A549 (cell line): ENCODE measurements at regions not wholly inside any gene's neighbourhood (a gene's known extent, or its start where the extent isn't known, plus 50 kb on each side); places are given as distances from the start of the nearest gene placed in this dataset.

ENCODE experiments used
- CEBPB ChIP-seq, 2 experiments: fragments of >200 bp in 1 of 2; sonication (Bioruptor Twin) in 1 of 2; formaldehyde crosslinking in 1 of 2; IDR thresholded peaks; 2 replicates each; pipeline ENCODE4 v1.6.1; 2012 to 2016
- CTCF ChIP-seq: fragments of >200 bp; sonication (Bioruptor Twin); formaldehyde crosslinking; IDR thresholded peaks from 3 replicates; pipeline ENCODE4 v1.5.1; 2016
- EHMT2 ChIP-seq: fragments of 200-600 bp; sonication (generic); IDR thresholded peaks from 2 replicates; pipeline ENCODE4 v1.6.1; 2016; ENCODE audit warnings: antibody characterized with exemption, low read depth, mild to moderate bottlenecking, moderate library complexity
- EP300 ChIP-seq, 2 experiments: fragments of >200 bp; sonication (Bioruptor Twin); formaldehyde crosslinking; IDR thresholded peaks; 2 replicates in 1 of 2; 3 replicates in 1 of 2; pipeline ENCODE4 v1.6.1; 2016 to 2017
- ESRRA ChIP-seq: fragments of 150-350 bp; IDR thresholded peaks from 2 replicates; pipeline ENCODE4 v1.6.1; 2014; ENCODE audit warnings: mild to moderate bottlenecking, low read length, borderline replicate concordance
- JUN ChIP-seq, 2 experiments: fragments of >200 bp; sonication (Bioruptor Twin); formaldehyde crosslinking; IDR thresholded peaks; 2 replicates in 1 of 2; 3 replicates in 1 of 2; pipeline ENCODE4 v1.6.1; 2016 to 2017
- JUNB ChIP-seq: fragments of >200 bp; sonication (Bioruptor Twin); formaldehyde crosslinking; IDR thresholded peaks from 2 replicates; pipeline ENCODE4 v1.6.1; 2016
- PBX3 ChIP-seq: IDR thresholded peaks from 2 replicates; pipeline ENCODE4 v1.6.1; 2012
- POLR2A ChIP-seq: IDR thresholded peaks from 2 replicates; pipeline ENCODE4 v1.6.1; 2012; ENCODE audit warnings: mild to moderate bottlenecking, low read length
- POLR2AphosphoS2 ChIP-seq: conservative IDR thresholded peaks from 2 replicates; pipeline ENCODE4 v1.6.1; 2012; ENCODE audit warnings: low read length, improper control_type of control experiment, inconsistent platforms
- ZFP36 ChIP-seq: fragments of 450-650 bp; IDR thresholded peaks from 2 replicates; pipeline ENCODE4 v1.6.1; 2014; ENCODE audit warnings: borderline replicate concordance; ENCODE audit not compliant: partially characterized antibody
- TF ChIP-seq, protein P1 (sequence below): fragments of 200-600 bp; sonication (generic); IDR thresholded peaks from 2 replicates; pipeline ENCODE4 v1.6.1; 2016; ENCODE audit warnings: antibody characterized with exemption, mild to moderate bottlenecking, moderate library complexity
- TF ChIP-seq, protein P2 (sequence below): fragments of 450-650 bp; IDR thresholded peaks from 2 replicates; pipeline ENCODE4 v1.6.1; 2014; ENCODE audit warnings: antibody characterized with exemption
- TF ChIP-seq, protein P3 (sequence below): IDR thresholded peaks from 2 replicates; pipeline ENCODE4 v1.6.1; 2012; ENCODE audit warnings: low read depth, borderline replicate concordance

GRCh38 chr11:22516111-22516510, 109.5 kb downstream of the FANCF start:
- TF ChIP-seq ZFP36 (no peak), EHMT2 (no peak), POLR2A (no peak), JUNB (no peak), CTCF (no peak), POLR2AphosphoS2 (no peak), JUN (IDR thresholded peaks at IDR 0.05) (no peak), EP300 (IDR thresholded peaks at IDR 0.05) (no peak), CEBPB (IDR thresholded peaks at IDR 0.05) (no peak), ESRRA (no peak), PBX3 (no peak)
- TF ChIP-seq, protein P1, sequence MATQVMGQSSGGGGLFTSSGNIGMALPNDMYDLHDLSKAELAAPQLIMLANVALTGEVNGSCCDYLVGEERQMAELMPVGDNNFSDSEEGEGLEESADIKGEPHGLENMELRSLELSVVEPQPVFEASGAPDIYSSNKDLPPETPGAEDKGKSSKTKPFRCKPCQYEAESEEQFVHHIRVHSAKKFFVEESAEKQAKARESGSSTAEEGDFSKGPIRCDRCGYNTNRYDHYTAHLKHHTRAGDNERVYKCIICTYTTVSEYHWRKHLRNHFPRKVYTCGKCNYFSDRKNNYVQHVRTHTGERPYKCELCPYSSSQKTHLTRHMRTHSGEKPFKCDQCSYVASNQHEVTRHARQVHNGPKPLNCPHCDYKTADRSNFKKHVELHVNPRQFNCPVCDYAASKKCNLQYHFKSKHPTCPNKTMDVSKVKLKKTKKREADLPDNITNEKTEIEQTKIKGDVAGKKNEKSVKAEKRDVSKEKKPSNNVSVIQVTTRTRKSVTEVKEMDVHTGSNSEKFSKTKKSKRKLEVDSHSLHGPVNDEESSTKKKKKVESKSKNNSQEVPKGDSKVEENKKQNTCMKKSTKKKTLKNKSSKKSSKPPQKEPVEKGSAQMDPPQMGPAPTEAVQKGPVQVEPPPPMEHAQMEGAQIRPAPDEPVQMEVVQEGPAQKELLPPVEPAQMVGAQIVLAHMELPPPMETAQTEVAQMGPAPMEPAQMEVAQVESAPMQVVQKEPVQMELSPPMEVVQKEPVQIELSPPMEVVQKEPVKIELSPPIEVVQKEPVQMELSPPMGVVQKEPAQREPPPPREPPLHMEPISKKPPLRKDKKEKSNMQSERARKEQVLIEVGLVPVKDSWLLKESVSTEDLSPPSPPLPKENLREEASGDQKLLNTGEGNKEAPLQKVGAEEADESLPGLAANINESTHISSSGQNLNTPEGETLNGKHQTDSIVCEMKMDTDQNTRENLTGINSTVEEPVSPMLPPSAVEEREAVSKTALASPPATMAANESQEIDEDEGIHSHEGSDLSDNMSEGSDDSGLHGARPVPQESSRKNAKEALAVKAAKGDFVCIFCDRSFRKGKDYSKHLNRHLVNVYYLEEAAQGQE: no peak
- TF ChIP-seq, protein P2, sequence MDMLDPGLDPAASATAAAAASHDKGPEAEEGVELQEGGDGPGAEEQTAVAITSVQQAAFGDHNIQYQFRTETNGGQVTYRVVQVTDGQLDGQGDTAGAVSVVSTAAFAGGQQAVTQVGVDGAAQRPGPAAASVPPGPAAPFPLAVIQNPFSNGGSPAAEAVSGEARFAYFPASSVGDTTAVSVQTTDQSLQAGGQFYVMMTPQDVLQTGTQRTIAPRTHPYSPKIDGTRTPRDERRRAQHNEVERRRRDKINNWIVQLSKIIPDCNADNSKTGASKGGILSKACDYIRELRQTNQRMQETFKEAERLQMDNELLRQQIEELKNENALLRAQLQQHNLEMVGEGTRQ: no peak
- TF ChIP-seq, protein P3, sequence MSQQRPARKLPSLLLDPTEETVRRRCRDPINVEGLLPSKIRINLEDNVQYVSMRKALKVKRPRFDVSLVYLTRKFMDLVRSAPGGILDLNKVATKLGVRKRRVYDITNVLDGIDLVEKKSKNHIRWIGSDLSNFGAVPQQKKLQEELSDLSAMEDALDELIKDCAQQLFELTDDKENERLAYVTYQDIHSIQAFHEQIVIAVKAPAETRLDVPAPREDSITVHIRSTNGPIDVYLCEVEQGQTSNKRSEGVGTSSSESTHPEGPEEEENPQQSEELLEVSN: no peak
